Mucosa of descending colon (tissue), 3 donors: ENCODE measurements at regions not wholly inside any gene's neighbourhood (a gene's known extent, or its start where the extent isn't known, plus 50 kb on each side); places are given as distances from the start of the nearest gene placed in this dataset.

Experiments
- ATAC-seq: fragments of 200-7000 bp; cut with Tn5 transposase; one replicate; pipeline ENCODE4 v1.9.1; 2020; ENCODE audit warnings: mild to moderate bottlenecking, moderate library complexity
- DNase-seq, 3 donors: peaks; one replicate each; pipeline ENCODE4 v3.0.0-alpha.2; 2020
- H3K36me3 ChIP-seq: fragments of 200-600 bp; one replicate; pipeline ENCODE4 v1.8.0; 2021; ENCODE audit warnings: low read depth, mild to moderate bottlenecking
- H3K4me1 ChIP-seq: fragments of 200-600 bp; one replicate; pipeline ENCODE4 v1.8.0; 2021; ENCODE audit warnings: low read depth, mild to moderate bottlenecking
- H3K4me3 ChIP-seq: fragments of 200-600 bp; one replicate; pipeline ENCODE4 v1.8.0; 2021; ENCODE audit warnings: mild to moderate bottlenecking
- H3K9me3 ChIP-seq: fragments of 200-600 bp; one replicate; pipeline ENCODE4 v1.8.0; 2021; ENCODE audit warnings: mild to moderate bottlenecking
- intact Hi-C, 2 donors: fragments of 100-400 bp; cut with DNase I in 1 of 2; cut with micrococcal nuclease in 1 of 2; formaldehyde crosslinking; loops; one replicate each; pipeline versions ENCODE4 v1.11.0 to v1.11.1; 2022; cut with DNase I, micrococcal nuclease
- TF ChIP-seq, protein P1 (sequence below): fragments of 200-600 bp; IDR thresholded peaks from one replicate; pipeline ENCODE4 v1.8.0; 2022; ENCODE audit warnings: antibody characterized with exemption, mild to moderate bottlenecking
- donor health status: DM: no; HTN: no; CAD: no; lungs with moderate emphysema.
- donor health status: DM: no; HTN: no; CAD: no.
- donor health status: DM: no; HTN: yes; CAD: no.

DNA sequence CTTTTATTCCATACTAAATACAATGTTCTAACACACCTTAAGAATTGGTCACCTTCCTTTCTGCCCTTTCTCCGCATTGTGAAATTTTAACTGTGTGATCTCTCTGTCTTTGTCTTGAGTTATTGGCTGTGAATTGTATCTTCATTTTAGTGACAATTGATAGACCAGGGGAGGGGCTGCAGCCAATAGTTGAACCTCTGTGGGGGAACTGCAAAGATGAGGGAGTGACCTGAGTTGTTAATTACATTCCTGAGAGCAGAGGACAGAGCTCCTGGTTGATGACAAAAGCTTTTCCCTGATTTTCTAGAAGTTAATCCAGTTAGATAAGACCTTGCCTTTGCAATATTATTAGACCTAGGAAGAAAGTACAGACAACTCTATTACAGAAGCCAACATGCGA lies 1535.7 kb downstream of the BRINP3 start:
- TF ChIP-seq, protein P1, sequence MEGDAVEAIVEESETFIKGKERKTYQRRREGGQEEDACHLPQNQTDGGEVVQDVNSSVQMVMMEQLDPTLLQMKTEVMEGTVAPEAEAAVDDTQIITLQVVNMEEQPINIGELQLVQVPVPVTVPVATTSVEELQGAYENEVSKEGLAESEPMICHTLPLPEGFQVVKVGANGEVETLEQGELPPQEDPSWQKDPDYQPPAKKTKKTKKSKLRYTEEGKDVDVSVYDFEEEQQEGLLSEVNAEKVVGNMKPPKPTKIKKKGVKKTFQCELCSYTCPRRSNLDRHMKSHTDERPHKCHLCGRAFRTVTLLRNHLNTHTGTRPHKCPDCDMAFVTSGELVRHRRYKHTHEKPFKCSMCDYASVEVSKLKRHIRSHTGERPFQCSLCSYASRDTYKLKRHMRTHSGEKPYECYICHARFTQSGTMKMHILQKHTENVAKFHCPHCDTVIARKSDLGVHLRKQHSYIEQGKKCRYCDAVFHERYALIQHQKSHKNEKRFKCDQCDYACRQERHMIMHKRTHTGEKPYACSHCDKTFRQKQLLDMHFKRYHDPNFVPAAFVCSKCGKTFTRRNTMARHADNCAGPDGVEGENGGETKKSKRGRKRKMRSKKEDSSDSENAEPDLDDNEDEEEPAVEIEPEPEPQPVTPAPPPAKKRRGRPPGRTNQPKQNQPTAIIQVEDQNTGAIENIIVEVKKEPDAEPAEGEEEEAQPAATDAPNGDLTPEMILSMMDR = no peak
- DNase-seq = no peak
- H3K9me3 ChIP-seq = no peaks in the 10 kb centered on the region
- no peak overlapping the region for H3K4me3 ChIP-seq
- H3K36me3 ChIP-seq = no peaks in the 10 kb centered on the region
- intact Hi-C loops = no loop called here
- ATAC-seq = no peak
- no peaks in the 10 kb centered on the region for H3K4me1 ChIP-seq

DNA sequence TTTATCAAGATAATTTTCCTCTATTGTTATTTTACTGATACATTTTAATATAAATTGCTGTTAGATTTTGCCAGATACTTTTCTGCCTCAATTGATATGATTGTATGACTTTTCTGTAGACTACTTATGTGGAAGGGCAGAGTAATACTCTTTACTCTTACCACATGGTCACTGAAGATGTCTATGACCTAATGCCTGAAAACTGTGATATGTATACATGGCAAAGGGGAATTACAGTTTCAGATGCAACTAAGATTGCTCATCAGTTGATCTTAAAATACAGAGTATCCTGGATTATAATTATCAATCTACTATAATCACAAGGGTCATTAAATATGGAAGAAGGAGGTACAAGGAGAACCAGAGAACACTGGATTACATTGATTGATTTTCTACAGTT lies 1528.0 kb downstream of the BRINP3 start:
- no peaks in the 10 kb centered on the region for H3K36me3 ChIP-seq
- DNase-seq (no peak), ATAC-seq (no peak)
- TF ChIP-seq, protein P1 = no peak
- intact Hi-C loops = no loop called here
- no peak overlapping the region for H3K4me3 ChIP-seq
- no peaks in the 10 kb centered on the region for H3K9me3 ChIP-seq
- no peaks in the 10 kb centered on the region for H3K4me1 ChIP-seq

DNA sequence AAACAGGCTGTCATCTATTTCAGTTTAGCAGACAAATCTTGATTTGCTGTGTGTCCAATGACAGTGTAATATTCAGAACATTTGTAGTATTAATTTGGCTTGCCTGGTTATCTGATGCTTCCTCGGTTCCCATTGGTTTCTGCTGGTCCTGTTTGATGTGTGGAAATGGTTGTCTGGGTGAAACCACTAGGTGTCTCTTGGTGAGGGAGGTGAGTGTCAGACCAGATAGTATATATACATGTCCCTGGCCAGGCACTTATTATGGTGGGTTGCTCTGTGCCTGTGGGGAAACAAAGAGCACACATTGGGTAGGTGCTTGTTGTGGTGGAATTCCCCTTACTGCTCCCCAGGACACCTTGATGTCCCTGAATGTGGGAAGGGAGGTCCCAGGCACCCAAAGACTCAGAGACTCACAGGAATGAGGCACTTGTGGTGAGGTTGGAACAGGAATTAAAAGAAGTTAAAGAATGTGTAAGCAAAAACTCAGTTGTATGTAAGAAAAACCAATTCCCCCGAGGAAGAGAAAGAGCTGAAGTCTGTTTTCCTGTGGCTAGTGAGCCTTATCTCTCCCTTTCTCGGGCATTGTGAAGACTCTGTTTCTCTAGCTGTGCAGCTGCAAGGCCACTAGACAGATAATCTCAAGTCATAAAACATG lies 1519.1 kb downstream of the BRINP3 start:
- ATAC-seq = no peak
- no peak overlapping the region for H3K4me3 ChIP-seq
- H3K4me1 ChIP-seq = no peaks in the 10 kb centered on the region
- no peaks in the 10 kb centered on the region for H3K36me3 ChIP-seq
- no peak for DNase-seq
- no peaks in the 10 kb centered on the region for H3K9me3 ChIP-seq
- TF ChIP-seq, protein P1 = no peak
- intact Hi-C loops = no loop called here

DNA sequence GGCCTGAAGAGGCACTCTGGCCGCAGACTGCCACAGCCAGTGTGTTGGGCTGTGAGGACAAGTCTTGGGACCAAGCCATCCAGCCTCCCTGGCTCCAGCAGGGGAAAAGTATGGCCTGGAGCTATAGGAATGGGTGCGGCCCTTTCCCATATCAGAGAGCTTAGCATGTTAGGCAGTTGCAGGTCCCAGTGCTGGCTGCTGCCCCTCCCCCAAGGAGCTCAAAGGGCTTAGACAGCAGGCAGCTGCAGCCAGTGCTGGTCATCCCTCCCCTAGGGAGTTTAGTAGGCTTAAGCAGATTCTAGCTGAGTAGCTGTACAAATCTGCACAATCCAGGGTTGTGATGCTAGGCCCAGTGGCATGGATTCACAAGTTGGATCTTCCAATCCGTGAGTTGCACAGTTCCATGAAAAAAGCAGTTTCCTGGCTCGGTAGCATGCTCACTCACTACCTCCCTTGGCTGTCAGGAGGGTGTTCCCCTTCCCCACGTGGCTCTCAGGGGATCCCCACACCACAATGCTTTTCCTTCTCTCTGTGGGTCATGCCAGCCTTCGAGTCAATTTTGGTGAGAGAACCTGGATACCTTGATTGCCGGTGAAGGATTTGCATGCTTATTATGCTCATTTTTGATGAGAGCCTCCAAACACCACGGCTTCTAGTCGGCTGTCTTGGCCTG lies 1490.8 kb downstream of the BRINP3 start:
- Histone ChIP-seq H3K4me3 (no peak overlapping the region), H3K36me3 (no peaks in the 10 kb centered on the region), H3K4me1 (no peaks in the 10 kb centered on the region), H3K9me3 (no peaks in the 10 kb centered on the region)
- TF ChIP-seq, protein P1 = no peak
- ATAC-seq = no peak
- intact Hi-C loops = no loop called here
- no peak for DNase-seq

DNA sequence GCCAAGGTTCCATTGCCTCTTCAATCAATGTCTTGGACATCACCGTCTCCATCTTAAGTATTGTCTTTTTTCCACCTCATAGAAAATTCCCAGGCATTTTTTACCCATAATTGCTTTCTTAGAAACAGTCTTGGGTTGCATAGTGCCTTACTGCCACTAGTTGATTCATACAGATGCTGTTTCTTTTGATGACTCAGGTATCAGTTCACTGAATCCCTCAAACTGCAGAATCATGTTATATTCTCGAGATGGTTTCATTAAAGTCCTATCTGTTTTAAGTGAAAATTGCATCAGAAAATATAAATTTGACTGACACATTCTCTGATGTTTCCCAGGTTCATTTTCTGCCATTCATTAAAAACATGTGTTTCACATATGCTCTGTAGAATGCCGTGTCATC lies 1489.1 kb downstream of the BRINP3 start:
- no peaks in the 10 kb centered on the region for H3K9me3 ChIP-seq
- TF ChIP-seq, protein P1 = no peak
- no peak for ATAC-seq
- H3K4me1 ChIP-seq = no peaks in the 10 kb centered on the region
- no peaks in the 10 kb centered on the region for H3K36me3 ChIP-seq
- intact Hi-C loops = no loop called here
- no peak for DNase-seq
- no peak overlapping the region for H3K4me3 ChIP-seq
